Nephron (organoid): ENCODE measurements at regions not wholly inside any gene's neighbourhood (a gene's known extent, or its start where the extent isn't known, plus 50 kb on each side); places are given as distances from the start of the nearest gene placed in this dataset.

Experiments used
- H3K27ac Mint-ChIP-seq, 3 experiments: 2 replicates each; pipeline ENCODE4 v1.8.0; 2020; ENCODE audit warnings: mixed read lengths in 3 of 3, mild to moderate bottlenecking in 2 of 3, moderate library complexity in 1 of 3
- H3K27me3 Mint-ChIP-seq: 2 replicates; pipeline ENCODE4 v1.8.0; 2021; ENCODE audit warnings: low read depth, mild to moderate bottlenecking, moderate library complexity, mixed read lengths
- H3K36me3 Mint-ChIP-seq: 2 replicates; pipeline ENCODE4 v1.8.0; 2020; ENCODE audit warnings: low read depth, mixed read lengths
- H3K4me1 Mint-ChIP-seq: 2 replicates; pipeline ENCODE4 v1.8.0; 2020; ENCODE audit warnings: mixed read lengths
- H3K4me3 Mint-ChIP-seq, 3 experiments: 2 replicates each; pipeline ENCODE4 v1.8.0; 2020; ENCODE audit warnings: mild to moderate bottlenecking in 3 of 3, mixed read lengths in 3 of 3, moderate library complexity in 2 of 3
- H3K9me3 Mint-ChIP-seq: 2 replicates; pipeline ENCODE4 v1.8.0; 2020; ENCODE audit warnings: mixed read lengths
- CTCF ChIP-seq, 3 experiments: fragments of 200-600 bp; sonication (generic); IDR thresholded peaks; one replicate each; pipeline ENCODE4 v1.5.0; 2021; ENCODE audit warnings: antibody characterized with exemption in 3 of 3; ENCODE audit not compliant: unreplicated experiment in 3 of 3

- Mint-ChIP-seq H3K27me3 (no peaks in the 10 kb centered on the region), H3K9me3 (peaks cover 3% of the 10 kb centered on the region), H3K4me1 (peaks cover 6% of the 10 kb centered on the region), H3K4me3 (no peak overlapping the region), H3K36me3 (no peaks in the 10 kb centered on the region), H3K27ac (peak overlapping the region in 2 of 3 experiments; percentile 3 to 4)
- TF ChIP-seq CTCF (IDR thresholded peaks at IDR 0.05; ENCODE audit: unreplicated experiment in 3 of 3), result no peak
These were observed 221.9 kb downstream of the TSHZ3 start for GRCh38 chr19:31127134-31127967.

DNA sequence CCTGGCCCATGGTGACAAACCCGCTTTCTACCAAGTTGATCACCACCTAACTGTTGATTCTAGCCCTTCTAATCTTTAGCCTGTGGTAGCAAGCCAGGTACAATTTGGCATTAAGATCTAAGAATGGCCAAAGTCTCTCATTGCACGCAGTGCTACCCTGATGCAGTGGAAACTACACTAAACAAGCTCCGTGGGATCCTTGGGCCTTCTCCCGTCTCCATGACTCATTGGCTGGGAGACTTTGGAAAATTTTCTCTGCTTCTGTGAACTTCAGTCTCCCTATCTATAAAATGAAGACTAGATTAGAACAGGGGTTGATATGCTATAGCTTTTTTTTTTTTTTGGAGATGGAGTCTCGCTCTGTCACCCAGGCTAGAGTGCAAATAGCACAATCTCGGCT, 223.0 kb downstream of the TSHZ3 start:
- Mint-ChIP-seq H3K36me3 (no peaks in the 10 kb centered on the region), H3K27me3 (no peaks in the 10 kb centered on the region), H3K4me3 (no peak overlapping the region), H3K27ac (no peak overlapping the region), H3K9me3 (peaks cover 3% of the 10 kb centered on the region), H3K4me1 (peaks cover 6% of the 10 kb centered on the region)
- no peak for TF ChIP-seq CTCF (IDR thresholded peaks at IDR 0.05; ENCODE audit: unreplicated experiment in 3 of 3)

GRCh38 chr19:31125071-31125470, 224.2 kb downstream of the TSHZ3 start:
- Mint-ChIP-seq H3K9me3 (no peaks in the 10 kb centered on the region), H3K4me1 (peaks cover 6% of the 10 kb centered on the region), H3K27me3 (no peaks in the 10 kb centered on the region), H3K36me3 (no peaks in the 10 kb centered on the region), H3K27ac (no peak overlapping the region), H3K4me3 (no peak overlapping the region)
- no peak for TF ChIP-seq CTCF (IDR thresholded peaks at IDR 0.05; ENCODE audit: unreplicated experiment in 3 of 3)

GRCh38 chr19:31121501-31121900, 227.7 kb downstream of the TSHZ3 start:
- no peaks in the 10 kb centered on the region for H3K9me3 Mint-ChIP-seq
- H3K27me3 Mint-ChIP-seq, result peaks cover 8% of the 10 kb centered on the region
- H3K4me3 Mint-ChIP-seq, result no peak overlapping the region
- no peak overlapping the region for H3K27ac Mint-ChIP-seq
- H3K36me3 Mint-ChIP-seq, result no peaks in the 10 kb centered on the region
- H3K4me1 Mint-ChIP-seq, result peaks cover 21% of the 10 kb centered on the region
- TF ChIP-seq CTCF (IDR thresholded peaks at IDR 0.05; ENCODE audit: unreplicated experiment in 3 of 3), result no peak

- Mint-ChIP-seq H3K27ac (no peak overlapping the region), H3K4me1 (peaks cover 21% of the 10 kb centered on the region), H3K36me3 (no peaks in the 10 kb centered on the region), H3K27me3 (peaks cover 8% of the 10 kb centered on the region), H3K9me3 (no peaks in the 10 kb centered on the region), H3K4me3 (no peak overlapping the region)
- TF ChIP-seq CTCF (IDR thresholded peaks at IDR 0.05; ENCODE audit: unreplicated experiment in 3 of 3), result no peak
These were observed 228.3 kb downstream of the TSHZ3 start for GRCh38 chr19:31120952-31121351.
